ENCODE measurements at regions not wholly inside any gene's neighbourhood (a gene's known extent, or its start where the extent isn't known, plus 50 kb on each side); places are given as distances from the start of the nearest gene placed in this dataset.

DNA sequence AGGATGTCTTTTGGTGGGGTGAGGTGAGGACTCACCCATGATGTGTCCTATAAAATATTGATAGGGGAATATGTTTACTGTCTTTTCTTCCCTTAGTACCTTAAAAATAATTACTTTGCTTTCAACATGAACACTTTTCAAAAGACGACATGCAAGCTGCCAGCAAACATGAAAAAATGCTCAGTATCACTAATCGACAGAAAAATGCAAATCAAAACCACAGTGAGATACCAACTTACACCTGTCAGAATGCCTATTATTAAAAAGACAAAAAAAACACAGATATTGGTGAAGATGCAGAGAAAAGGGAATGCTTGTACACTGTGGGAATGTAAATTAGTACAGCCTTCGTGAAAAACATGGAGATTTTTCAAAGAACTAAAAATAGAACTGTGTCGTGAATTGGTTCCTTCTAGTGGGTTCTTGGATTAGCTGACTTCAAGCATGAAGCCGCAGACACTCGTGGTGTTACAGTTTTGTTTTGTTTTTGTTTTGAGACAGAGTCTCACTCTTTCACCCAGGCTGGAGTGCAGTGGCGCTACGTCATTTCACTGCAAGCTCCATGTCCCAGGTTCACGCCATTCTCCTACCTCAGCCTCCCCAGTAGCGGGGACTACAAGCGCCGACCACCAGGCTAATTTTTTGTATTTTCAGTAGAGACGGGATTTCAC, 160.9 kb downstream of the FGF9 start:
- Histone ChIP-seq H2AFZ (no peak overlapping the region), H3K79me2 (ENCODE audit: low read depth) (no peaks in the 10 kb centered on the region), H3K27me3 (ENCODE audit: insufficient read depth, low read depth) (peaks cover 54% of the 10 kb centered on the region), H3K4me3 (no peak overlapping the region), H3K9me3 (ENCODE audit: insufficient read depth, low read depth) (no peaks in the 10 kb centered on the region), H3K9me2 (ENCODE audit: insufficient read depth) (no peaks in the 10 kb centered on the region), H3K36me3 (ENCODE audit: low read depth) (no peaks in the 10 kb centered on the region), H3K4me1 (replicated peaks; ENCODE audit: insufficient read depth) (no peaks in the 10 kb centered on the region), H3K4me2 (no peak overlapping the region), H3K27ac (no peak overlapping the region), H3F3A (ENCODE audit: insufficient read depth, low read depth) (no peaks in the 10 kb centered on the region), H4K20me1 (ENCODE audit: insufficient read depth) (no peaks in the 10 kb centered on the region)
- intact Hi-C loops (cut with micrococcal nuclease; ENCODE audit: unreplicated experiment) = no loop called here
- POLR2A ChIA-PET (ENCODE audit: unreplicated experiment) = no interaction called here
- TF ChIP-seq EZH2 (IDR thresholded peaks at IDR 0.05; ENCODE audit: low read depth) = no peak
- TF ChIP-seq, protein P1, sequence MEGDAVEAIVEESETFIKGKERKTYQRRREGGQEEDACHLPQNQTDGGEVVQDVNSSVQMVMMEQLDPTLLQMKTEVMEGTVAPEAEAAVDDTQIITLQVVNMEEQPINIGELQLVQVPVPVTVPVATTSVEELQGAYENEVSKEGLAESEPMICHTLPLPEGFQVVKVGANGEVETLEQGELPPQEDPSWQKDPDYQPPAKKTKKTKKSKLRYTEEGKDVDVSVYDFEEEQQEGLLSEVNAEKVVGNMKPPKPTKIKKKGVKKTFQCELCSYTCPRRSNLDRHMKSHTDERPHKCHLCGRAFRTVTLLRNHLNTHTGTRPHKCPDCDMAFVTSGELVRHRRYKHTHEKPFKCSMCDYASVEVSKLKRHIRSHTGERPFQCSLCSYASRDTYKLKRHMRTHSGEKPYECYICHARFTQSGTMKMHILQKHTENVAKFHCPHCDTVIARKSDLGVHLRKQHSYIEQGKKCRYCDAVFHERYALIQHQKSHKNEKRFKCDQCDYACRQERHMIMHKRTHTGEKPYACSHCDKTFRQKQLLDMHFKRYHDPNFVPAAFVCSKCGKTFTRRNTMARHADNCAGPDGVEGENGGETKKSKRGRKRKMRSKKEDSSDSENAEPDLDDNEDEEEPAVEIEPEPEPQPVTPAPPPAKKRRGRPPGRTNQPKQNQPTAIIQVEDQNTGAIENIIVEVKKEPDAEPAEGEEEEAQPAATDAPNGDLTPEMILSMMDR (conservative IDR thresholded peaks at IDR 0.05) = no peak
- BruUV-seq (replicated peaks) = no TSS peak
- DNase-seq = no peak
- CTCF ChIA-PET = no interaction called here

DNA sequence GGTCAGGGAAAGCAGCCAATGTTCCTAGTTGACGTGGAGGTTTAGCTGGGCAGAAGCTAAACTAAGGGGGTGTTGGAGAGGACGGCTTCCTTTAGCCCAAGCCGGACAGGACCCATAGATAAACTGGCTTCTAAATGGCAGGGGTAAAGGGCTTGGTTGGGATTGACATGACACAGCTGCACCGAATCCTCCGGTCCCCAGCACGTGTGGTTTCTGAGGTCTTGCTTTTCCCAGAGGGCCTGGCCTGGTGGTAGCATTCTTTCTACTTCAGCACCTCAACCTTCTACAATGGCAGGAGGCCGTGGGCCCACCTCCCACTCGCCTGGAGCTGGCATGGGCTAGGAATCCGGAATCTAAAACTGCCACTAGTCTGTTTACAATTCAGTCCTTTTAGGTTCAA, 163.0 kb downstream of the FGF9 start:
- Histone ChIP-seq H3K4me1 (replicated peaks; ENCODE audit: insufficient read depth) (no peaks in the 10 kb centered on the region), H3K9me3 (ENCODE audit: insufficient read depth, low read depth) (no peaks in the 10 kb centered on the region), H3F3A (ENCODE audit: insufficient read depth, low read depth) (no peaks in the 10 kb centered on the region), H3K27ac (no peak overlapping the region), H2AFZ (no peak overlapping the region), H3K36me3 (ENCODE audit: low read depth) (no peaks in the 10 kb centered on the region), H3K9me2 (ENCODE audit: insufficient read depth) (no peaks in the 10 kb centered on the region), H3K4me3 (no peak overlapping the region), H3K27me3 (ENCODE audit: insufficient read depth, low read depth) (peaks cover 48% of the 10 kb centered on the region), H3K79me2 (ENCODE audit: low read depth) (no peaks in the 10 kb centered on the region), H3K4me2 (no peak overlapping the region), H4K20me1 (ENCODE audit: insufficient read depth) (no peaks in the 10 kb centered on the region)
- no TSS peak for BruUV-seq (replicated peaks)
- ChIA-PET POLR2A (ENCODE audit: unreplicated experiment) (no interaction called here), CTCF (no interaction called here)
- no peak for DNase-seq
- intact Hi-C loops (cut with micrococcal nuclease; ENCODE audit: unreplicated experiment) = no loop called here
- TF ChIP-seq, protein P1 (conservative IDR thresholded peaks at IDR 0.05) = no peak
- no peak for TF ChIP-seq EZH2 (IDR thresholded peaks at IDR 0.05; ENCODE audit: low read depth)

DNA sequence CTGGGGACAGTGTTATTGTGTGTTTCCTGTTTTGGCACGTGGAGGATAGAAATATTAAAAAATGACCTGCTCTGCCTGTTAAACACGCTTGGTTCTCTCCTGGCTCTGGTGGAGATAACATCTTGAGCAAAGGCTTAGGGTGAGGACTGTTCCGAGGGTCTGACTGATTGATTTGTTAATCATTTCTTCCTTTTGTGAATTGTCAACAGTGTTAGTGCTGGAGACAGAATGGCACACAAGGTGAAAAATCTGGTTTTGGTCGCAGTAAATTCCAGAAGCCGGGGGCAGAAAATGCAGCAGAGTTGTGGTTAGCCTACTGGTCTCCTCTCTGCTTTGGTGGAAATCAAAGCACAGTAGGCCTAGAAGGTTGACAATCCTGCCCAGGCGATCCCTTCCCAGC, 163.6 kb downstream of the FGF9 start:
- no TSS peak for BruUV-seq (replicated peaks)
- Histone ChIP-seq H3K4me3 (no peak overlapping the region), H3F3A (ENCODE audit: insufficient read depth, low read depth) (no peaks in the 10 kb centered on the region), H3K4me1 (replicated peaks; ENCODE audit: insufficient read depth) (no peaks in the 10 kb centered on the region), H3K9me3 (ENCODE audit: insufficient read depth, low read depth) (no peaks in the 10 kb centered on the region), H4K20me1 (ENCODE audit: insufficient read depth) (no peaks in the 10 kb centered on the region), H3K27ac (no peak overlapping the region), H2AFZ (no peak overlapping the region), H3K36me3 (ENCODE audit: low read depth) (no peaks in the 10 kb centered on the region), H3K79me2 (ENCODE audit: low read depth) (no peaks in the 10 kb centered on the region), H3K9me2 (ENCODE audit: insufficient read depth) (no peaks in the 10 kb centered on the region), H3K27me3 (ENCODE audit: insufficient read depth, low read depth) (peaks cover 50% of the 10 kb centered on the region), H3K4me2 (no peak overlapping the region)
- ChIA-PET CTCF (no interaction called here), POLR2A (ENCODE audit: unreplicated experiment) (no interaction called here)
- DNase-seq = no peak
- intact Hi-C loops (cut with micrococcal nuclease; ENCODE audit: unreplicated experiment) = no loop called here
- TF ChIP-seq, protein P1 (conservative IDR thresholded peaks at IDR 0.05) = no peak
- TF ChIP-seq EZH2 (IDR thresholded peaks at IDR 0.05; ENCODE audit: low read depth) = no peak
